Lower leg skin (tissue), 4 donors: ENCODE measurements at regions not wholly inside any gene's neighbourhood (a gene's known extent, or its start where the extent isn't known, plus 50 kb on each side); places are given as distances from the start of the nearest gene placed in this dataset.

ENCODE experiments used
- DNase-seq, 2 donors: peaks; one replicate each; pipeline ENCODE4 v3.0.0-alpha.2; 2019; ENCODE audit warnings: low spot score in 2 of 2
- H3K4me3 ChIP-seq: fragments of 200-600 bp; sonication (generic); 2 replicates; pipeline ENCODE4 v1.5.1; 2017; ENCODE audit warnings: mild to moderate bottlenecking, low read depth; ENCODE audit not compliant: poor library complexity, severe bottlenecking
- POLR2A ChIP-seq, 2 donors: fragments of 450-650 bp; IDR thresholded peaks; one replicate each; pipeline ENCODE4 v1.6.1; 2016 to 2017; ENCODE audit warnings: antibody characterized with exemption in 2 of 2, mild to moderate bottlenecking in 1 of 2, moderate library complexity in 1 of 2
- WGBS, 2 donors: methylation state at CpG; one replicate each; pipeline ENCODE4 v1.1.5; 2018; 5-methylcytosine and 5-hydroxymethylcytosine counted together
- intact Hi-C: fragments of 100-400 bp; cut with DNase I; formaldehyde crosslinking; loops from one replicate; pipeline ENCODE4 v1.15.0; 2023; ENCODE audit warnings: low total_unique reads
- TF ChIP-seq, protein P1 (sequence below), 3 donors: fragments of 450-650 bp; IDR thresholded peaks; one replicate each; pipeline ENCODE4 v1.5.1; 2016; ENCODE audit warnings: antibody characterized with exemption in 3 of 3, mild to moderate bottlenecking in 3 of 3, moderate library complexity in 2 of 3

DNA sequence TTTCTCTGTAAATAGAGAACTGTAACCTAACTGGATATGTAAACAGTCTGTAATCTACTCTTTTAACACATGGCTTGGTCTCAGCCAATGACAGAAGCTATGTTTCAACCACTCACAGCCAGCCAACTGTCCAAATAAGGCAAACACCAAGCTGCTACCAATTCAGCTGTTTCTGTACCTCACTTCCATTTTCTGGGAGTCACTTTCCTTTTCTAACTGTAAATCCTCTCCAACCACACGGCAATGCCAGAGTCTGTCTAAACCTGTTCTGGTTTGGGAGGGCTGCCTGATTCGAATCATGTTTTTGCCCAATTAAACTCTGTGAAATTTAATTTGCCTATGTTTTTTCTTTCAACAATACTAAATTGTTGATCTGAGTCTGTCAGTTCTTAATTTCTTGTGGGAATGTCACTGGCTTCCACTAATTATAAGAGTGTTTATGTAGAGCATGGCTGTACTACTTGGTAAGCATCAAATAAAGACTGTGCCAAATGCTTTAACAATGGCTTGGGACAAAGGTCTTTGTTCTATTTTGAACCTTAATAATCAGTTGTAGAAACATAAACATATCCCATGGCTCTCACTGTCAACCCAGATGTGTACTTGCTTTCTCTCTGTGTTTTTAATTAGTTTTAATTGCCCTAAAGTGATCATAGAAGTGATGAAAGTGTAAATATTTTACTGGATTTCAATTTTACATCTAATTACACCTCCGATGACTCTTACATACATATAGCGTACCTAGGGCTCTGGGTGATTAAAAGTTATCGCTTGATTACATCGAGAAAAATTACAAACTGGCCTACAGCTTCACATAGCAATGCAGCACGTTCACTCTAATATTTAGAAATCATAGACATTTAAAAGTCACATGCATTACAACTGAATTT, 1144.6 kb upstream of the TMPRSS15 start:
- TF ChIP-seq, protein P1, sequence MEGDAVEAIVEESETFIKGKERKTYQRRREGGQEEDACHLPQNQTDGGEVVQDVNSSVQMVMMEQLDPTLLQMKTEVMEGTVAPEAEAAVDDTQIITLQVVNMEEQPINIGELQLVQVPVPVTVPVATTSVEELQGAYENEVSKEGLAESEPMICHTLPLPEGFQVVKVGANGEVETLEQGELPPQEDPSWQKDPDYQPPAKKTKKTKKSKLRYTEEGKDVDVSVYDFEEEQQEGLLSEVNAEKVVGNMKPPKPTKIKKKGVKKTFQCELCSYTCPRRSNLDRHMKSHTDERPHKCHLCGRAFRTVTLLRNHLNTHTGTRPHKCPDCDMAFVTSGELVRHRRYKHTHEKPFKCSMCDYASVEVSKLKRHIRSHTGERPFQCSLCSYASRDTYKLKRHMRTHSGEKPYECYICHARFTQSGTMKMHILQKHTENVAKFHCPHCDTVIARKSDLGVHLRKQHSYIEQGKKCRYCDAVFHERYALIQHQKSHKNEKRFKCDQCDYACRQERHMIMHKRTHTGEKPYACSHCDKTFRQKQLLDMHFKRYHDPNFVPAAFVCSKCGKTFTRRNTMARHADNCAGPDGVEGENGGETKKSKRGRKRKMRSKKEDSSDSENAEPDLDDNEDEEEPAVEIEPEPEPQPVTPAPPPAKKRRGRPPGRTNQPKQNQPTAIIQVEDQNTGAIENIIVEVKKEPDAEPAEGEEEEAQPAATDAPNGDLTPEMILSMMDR (IDR thresholded peaks at IDR 0.05): no peak
- no peak for TF ChIP-seq POLR2A (IDR thresholded peaks at IDR 0.05)
- no peak for DNase-seq
- intact Hi-C loops: no loop called here
- 70 to 73% methylated on average over 7 of the region's 7 CpGs for WGBS, 2 donors
- H3K4me3 ChIP-seq: no peak overlapping the region

DNA sequence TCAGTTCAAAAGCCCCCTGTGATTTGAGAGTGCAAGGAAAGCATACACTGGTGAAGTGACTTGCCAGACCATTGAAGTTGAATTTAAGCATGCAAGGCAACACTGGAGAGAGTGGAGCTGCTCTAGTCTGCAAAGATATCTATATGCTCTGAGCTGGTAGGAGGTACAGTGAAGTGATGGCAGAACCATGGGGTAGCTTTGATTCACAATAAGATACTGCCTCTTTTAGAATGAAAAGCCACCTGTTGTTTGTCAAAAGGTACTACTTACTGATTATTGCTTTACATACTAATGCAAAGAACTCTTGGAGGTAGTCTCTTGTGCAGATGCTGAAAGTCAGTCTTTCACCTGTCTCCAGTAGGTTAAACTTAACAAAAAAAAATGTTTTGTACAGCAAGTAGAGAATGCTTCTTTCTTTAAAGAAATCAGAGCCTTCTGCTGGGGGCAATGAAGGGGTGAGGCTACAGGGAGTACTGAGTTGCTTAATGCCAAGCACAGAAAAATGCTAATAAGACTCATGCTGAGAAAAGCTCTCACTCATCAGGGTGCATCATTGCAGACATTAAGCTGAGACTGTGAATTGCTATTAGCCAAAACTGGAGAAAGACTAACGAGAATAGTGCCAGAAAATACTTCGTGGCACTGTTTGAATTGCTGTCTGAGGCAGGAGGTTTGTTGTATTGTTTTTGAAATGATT, 1150.5 kb upstream of the TMPRSS15 start:
- intact Hi-C loops: no loop called here
- TF ChIP-seq, protein P1 (IDR thresholded peaks at IDR 0.05): no peak
- no peak for TF ChIP-seq POLR2A (IDR thresholded peaks at IDR 0.05)
- no peak overlapping the region for H3K4me3 ChIP-seq
- no peak for DNase-seq
- WGBS, 2 donors: 33 to 43% methylated on average over 2 of the region's 2 CpGs

DNA sequence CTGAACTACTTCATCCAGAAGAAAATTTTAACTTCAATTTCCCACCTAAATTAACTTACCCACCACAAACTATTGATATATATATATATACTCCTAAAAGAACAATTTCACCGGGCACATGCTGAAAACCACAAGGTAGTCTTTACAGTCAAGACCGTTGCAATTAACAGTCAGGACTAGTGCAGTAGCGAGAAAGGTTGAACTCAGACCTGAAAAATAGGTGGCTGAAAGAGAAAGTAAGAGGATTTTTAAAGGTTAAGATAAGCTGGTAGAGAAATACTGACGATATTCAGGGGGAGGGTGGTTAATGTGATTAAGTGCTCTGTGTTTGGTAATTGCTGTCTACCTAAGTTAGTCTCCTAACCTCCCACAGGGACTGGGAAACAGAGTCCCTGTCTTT, 1153.5 kb upstream of the TMPRSS15 start:
- no peak overlapping the region for H3K4me3 ChIP-seq
- 84 to 90% methylated on average over 4 of the region's 4 CpGs for WGBS, 2 donors
- TF ChIP-seq, protein P1 (IDR thresholded peaks at IDR 0.05): no peak
- TF ChIP-seq POLR2A (IDR thresholded peaks at IDR 0.05): no peak
- no peak for DNase-seq
- intact Hi-C loops: no loop called here

DNA sequence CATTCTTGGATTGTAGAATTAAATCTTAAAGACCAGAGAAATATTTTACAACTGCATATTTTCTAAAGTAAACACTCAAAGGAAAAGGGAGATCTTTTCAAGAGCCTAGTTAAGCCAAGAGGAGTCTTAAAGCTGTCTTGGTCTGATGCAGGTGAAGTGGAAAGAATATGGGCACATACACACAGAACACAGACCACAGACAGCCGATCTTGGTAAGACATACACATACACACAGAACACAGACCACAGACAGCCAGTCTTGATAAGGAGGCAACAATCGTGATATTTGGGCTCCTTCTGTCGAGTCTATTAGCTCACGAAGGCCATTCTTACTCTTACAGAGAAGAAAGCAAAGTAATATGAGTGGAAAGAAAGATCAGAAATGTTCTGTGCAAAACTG, 1153.9 kb upstream of the TMPRSS15 start:
- TF ChIP-seq POLR2A (IDR thresholded peaks at IDR 0.05): no peak
- TF ChIP-seq, protein P1 (IDR thresholded peaks at IDR 0.05): no peak
- WGBS, 2 donors: 84% methylated on average over 4 of the region's 4 CpGs
- intact Hi-C loops: no loop called here
- DNase-seq: no peak
- H3K4me3 ChIP-seq: no peak overlapping the region

DNA sequence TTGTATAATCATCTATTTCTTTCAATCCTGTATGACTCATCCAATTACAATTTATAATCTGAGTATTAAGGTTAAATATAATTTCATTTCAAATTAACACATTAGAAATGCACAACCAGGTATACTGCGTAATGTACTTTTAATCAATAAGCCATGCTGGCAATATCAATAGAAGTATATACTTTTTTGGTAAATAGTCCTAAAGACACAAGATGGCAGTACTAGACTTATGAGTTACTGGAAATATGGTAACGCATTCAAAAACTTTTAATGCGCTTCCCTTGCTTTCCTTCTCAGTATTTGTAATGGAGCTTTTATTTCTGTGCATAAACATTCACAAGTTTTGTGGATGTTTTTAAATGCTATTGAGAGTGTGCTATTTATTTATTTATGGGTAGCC, 1162.0 kb upstream of the TMPRSS15 start:
- intact Hi-C loops: no loop called here
- no peak for DNase-seq
- WGBS, 2 donors: 91 to 93% methylated on average over 3 of the region's 3 CpGs
- TF ChIP-seq POLR2A (IDR thresholded peaks at IDR 0.05): no peak
- TF ChIP-seq, protein P1 (IDR thresholded peaks at IDR 0.05): no peak
- H3K4me3 ChIP-seq: no peak overlapping the region
